ENCODE measurements at regions not wholly inside any gene's neighbourhood (a gene's known extent, or its start where the extent isn't known, plus 50 kb on each side); places are given as distances from the start of the nearest gene placed in this dataset.
"Not testable (repeated sequence)": the region's sequence is repeated elsewhere in the genome, so short reads cannot be mapped to it uniquely, and the experiment has no call there.

GRCh38 chr19:20287070-20287469 lies 120.1 kb downstream of the ZNF486 start:
- DNase-seq, result no peak

- not testable (repeated sequence) for DNase-seq
Observed at GRCh38 chr19:20285876-20286275, 118.9 kb downstream of the ZNF486 start.

GRCh38 chr19:20279516-20279915 lies 112.5 kb downstream of the ZNF486 start:
- no peak for DNase-seq

- DNase-seq, result no peak
Observed at GRCh38 chr19:20278342-20278741, 111.3 kb downstream of the ZNF486 start.

- not testable (repeated sequence) for DNase-seq
Observed at GRCh38 chr19:20276732-20277082, 109.7 kb downstream of the ZNF486 start.

- DNase-seq, result no peak
Observed at GRCh38 chr19:20276011-20276731, 109.2 kb downstream of the ZNF486 start.

- DNase-seq, result no peak
Observed at GRCh38 chr19:20273951-20274570, 107.0 kb downstream of the ZNF486 start.

GRCh38 chr19:20273376-20273775 lies 106.4 kb downstream of the ZNF486 start:
- DNase-seq, result no peak

- not testable (repeated sequence) for DNase-seq
Observed at GRCh38 chr19:20272627-20273010, 105.6 kb downstream of the ZNF486 start.

- DNase-seq, result not testable (repeated sequence)
Observed at GRCh38 chr19:20271927-20272626, 105.1 kb downstream of the ZNF486 start.

- DNase-seq, result no peak
Observed at GRCh38 chr19:20271215-20271926, 104.4 kb downstream of the ZNF486 start.

GRCh38 chr19:20269461-20269860 lies 102.4 kb downstream of the ZNF486 start:
- no peak for DNase-seq

GRCh38 chr19:20261513-20261912 lies 94.5 kb downstream of the ZNF486 start:
- not testable (repeated sequence) for DNase-seq

GRCh38 chr19:20260738-20261137 lies 93.7 kb downstream of the ZNF486 start:
- DNase-seq, result not testable (repeated sequence)

GRCh38 chr19:20259615-20260014 lies 92.6 kb downstream of the ZNF486 start:
- DNase-seq, result no peak

GRCh38 chr19:20256606-20257005 lies 89.6 kb downstream of the ZNF486 start:
- no peak for DNase-seq

- no peak for DNase-seq
Observed at GRCh38 chr19:20254121-20254520, 87.1 kb downstream of the ZNF486 start.

- no peak for DNase-seq
Observed at GRCh38 chr19:20252613-20253012, 85.6 kb downstream of the ZNF486 start.

GRCh38 chr19:20250627-20251026 lies 83.6 kb downstream of the ZNF486 start:
- no peak for DNase-seq

GRCh38 chr19:20250121-20250520 lies 83.1 kb downstream of the ZNF486 start:
- no peak for DNase-seq

Measured in activated CD4-positive, alpha-beta T cell treated with anti-CD3 and anti-CD28 coated beads, Interleukin-2, amount 50 U/mL, for 1 hour (primary cell).